MM.1S (cell line): ENCODE measurements at regions not wholly inside any gene's neighbourhood (a gene's known extent, or its start where the extent isn't known, plus 50 kb on each side); places are given as distances from the start of the nearest gene placed in this dataset.

ENCODE experiments used
- EZH2 ChIP-seq: fragments of 300-600 bp; sonication (generic); optimal IDR thresholded peaks from 2 replicates; pipeline ENCODE3; 2017; ENCODE audit warnings: low read depth, mild to moderate bottlenecking, antibody characterized with exemption, low read length, mixed read lengths
- EZH2phosphoT487 ChIP-seq: fragments of 300-600 bp; sonication (generic); IDR thresholded peaks from 2 replicates; pipeline ENCODE4 v1.6.1; 2018; ENCODE audit warnings: antibody characterized with exemption, low read length
- TF ChIP-seq, protein P1 (sequence below): fragments of 300-600 bp; sonication (generic); IDR thresholded peaks from 2 replicates; pipeline ENCODE4 v1.5.1; 2016; ENCODE audit warnings: antibody characterized with exemption, low read length, mixed read lengths

DNA sequence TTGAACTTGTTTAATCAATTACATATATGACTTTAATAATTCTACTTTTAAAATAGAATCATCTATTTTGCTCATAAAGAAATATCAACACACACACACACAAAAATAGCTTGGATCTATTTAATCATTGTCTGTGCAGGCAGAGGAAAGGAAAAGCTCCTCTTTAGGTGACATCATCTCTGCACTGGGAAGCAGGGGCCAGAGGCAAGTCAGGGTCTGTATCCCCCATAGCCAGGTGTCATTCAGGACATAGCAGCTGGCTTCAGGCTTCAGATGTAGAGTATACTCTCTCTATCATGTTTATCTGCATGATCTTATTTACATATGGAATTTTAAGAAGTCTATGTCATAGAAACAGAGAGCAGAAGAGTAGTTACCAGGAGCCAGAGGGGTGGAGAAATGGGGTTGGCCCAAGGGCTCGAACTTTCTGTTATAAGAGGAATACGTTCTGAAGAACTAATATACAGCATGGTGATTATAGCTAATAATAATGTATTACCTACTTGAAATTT, 110.4 kb upstream of the LDB2 start:
- TF ChIP-seq, protein P1, sequence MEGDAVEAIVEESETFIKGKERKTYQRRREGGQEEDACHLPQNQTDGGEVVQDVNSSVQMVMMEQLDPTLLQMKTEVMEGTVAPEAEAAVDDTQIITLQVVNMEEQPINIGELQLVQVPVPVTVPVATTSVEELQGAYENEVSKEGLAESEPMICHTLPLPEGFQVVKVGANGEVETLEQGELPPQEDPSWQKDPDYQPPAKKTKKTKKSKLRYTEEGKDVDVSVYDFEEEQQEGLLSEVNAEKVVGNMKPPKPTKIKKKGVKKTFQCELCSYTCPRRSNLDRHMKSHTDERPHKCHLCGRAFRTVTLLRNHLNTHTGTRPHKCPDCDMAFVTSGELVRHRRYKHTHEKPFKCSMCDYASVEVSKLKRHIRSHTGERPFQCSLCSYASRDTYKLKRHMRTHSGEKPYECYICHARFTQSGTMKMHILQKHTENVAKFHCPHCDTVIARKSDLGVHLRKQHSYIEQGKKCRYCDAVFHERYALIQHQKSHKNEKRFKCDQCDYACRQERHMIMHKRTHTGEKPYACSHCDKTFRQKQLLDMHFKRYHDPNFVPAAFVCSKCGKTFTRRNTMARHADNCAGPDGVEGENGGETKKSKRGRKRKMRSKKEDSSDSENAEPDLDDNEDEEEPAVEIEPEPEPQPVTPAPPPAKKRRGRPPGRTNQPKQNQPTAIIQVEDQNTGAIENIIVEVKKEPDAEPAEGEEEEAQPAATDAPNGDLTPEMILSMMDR = no peak
- TF ChIP-seq EZH2phosphoT487 = no peak
- no peak for TF ChIP-seq EZH2
